Stimulated activated CD8-positive, alpha-beta memory T cell treated with anti-CD3 and anti-CD28 coated beads, Interleukin-15, amount 100 ng/mL, for 4 hours (primary cell): ENCODE measurements at regions not wholly inside any gene's neighbourhood (a gene's known extent, or its start where the extent isn't known, plus 50 kb on each side); places are given as distances from the start of the nearest gene placed in this dataset.
"Not testable (repeated sequence)": the region's sequence is repeated elsewhere in the genome, so short reads cannot be mapped to it uniquely, and the experiment has no call there.

ENCODE experiments used
- DNase-seq, 2 donors: peaks; one replicate each; pipeline ENCODE4 v3.0.0-alpha.2; 2020; ENCODE audit warnings: low read depth in 2 of 2

DNA sequence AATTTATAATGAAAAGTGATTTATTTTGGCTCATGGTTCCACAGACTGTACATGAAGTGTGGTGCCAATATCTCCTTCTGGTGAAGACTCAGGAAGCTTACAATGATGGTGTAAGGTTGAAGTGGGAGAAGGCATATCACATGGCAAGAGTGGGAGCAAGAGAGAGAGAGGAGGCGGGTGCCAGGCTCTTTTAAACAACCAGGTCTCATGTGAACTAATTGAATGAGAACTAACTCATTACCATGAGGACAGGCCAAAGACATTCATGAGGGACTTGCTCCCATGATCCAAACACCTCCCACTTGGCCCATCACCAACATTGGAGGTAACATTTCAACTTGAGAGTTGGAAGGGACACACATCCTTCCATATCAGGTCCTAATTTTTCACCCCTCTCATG is 155.2 kb downstream of the SLC38A4 start:
- DNase-seq: no peak

DNA sequence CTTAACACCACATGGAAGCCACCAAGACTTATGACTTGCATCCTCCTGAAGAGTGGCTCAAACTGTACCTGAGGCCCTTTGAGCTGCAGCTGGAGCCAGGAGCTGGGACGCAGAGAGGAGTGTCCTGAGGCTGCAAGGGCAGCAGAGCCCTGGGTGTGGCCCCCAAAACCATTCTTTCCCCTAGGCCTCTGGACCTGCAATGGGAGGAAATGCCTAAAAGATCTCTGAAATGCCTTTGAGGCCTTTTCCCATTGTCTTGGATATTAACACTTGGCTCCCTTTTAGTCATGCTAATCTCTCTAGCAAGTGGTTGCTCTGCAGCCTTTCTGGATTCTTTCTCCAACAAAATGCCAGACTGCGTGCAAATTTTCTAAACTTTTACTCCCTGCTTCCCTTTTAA is 156.1 kb downstream of the SLC38A4 start:
- DNase-seq: no peak

DNA sequence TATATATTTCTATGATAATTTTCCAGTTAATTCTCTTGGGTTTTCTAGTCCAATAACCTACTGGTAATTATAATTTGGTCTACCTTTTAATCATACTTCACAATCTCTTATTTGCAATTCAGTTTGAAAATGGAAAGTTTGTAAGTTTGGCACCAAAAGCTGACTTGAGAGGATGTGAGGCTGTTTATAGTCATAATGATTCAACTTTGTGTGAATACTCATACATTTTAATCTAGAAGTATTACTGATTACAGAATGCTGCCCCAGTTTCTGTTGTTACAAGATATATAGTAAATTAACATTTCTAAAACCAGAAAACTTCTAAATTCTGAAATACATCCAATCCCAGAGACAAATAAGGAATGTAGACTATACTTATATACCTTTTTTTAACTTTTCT is 158.2 kb downstream of the SLC38A4 start:
- no peak for DNase-seq

DNA sequence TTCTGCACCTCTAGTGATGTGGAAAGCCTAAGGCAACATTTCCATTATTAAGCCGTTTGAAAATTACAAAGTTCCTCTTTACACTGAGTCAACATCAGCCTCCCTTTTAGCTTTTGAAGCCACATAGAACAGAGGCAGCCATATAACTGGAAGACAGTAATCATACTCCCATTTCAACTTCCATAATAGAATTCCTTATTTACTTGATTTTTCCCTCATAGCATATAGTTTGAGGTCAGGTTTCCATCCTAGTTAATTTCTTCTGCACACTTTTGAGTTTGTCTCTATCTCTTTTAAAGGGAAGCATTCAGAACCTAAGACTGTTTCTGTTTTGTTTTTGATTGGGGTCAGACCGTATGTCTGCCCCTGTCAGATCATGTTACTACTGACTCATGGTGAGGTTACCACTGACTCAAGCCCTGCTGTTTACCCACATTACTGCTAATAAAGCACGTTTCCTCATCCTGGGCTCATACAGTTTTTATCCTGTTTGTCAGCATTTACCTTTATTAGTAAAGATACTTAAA is 161.0 kb downstream of the SLC38A4 start:
- DNase-seq: no peak

DNA sequence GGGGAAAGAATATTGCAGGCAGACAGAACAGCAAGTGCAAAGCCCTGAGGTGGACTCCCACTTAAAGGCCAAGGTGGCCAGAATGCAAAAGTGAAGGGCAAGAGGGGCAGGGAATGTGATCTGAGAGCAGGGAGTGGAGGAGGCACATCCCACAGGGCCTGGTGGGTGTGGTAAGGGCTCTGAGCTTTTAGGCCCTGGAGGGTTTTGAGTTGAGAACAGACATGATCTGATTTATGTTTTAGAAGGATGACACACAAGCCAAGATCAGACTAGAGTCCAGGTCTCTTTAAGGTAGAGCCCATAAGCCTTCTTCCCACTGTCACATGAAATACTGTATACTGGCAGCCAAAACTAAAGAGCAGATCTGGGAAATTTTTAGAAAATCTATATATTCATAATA is 162.5 kb downstream of the SLC38A4 start:
- no peak for DNase-seq

DNA sequence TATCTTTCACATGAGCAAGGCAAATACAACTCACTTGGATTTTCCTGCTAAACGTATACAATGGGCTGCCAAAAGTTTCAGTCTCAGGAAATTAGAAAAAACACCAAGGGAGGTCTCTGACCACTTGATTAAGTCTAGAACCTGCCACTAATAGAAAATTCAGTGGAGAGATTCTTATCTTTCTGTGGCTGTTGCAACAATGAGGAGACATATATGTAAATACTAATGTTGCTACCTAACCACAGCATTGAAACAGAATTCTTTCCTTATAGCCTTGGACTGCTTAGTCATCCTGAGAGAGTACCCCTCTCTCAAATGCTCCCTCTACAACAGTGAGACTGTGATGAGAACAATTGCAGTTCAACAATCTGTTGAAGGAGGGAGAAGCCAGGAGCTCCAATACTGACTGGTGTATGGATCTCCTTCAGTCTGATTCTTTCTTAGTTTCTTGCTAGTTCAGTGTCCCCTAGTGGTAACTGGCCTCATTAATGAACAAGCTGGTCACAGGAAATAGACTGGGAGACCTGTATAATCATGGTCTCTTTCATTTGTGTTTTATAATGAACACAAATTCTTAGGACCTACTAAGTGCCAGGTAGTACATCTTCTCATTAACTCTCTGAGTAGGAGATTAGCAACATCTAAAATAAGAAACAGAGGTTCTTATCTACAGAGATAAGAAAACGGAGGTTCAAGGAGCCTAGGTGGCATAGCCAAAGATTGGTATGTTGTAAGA is 164.5 kb downstream of the SLC38A4 start:
- DNase-seq: no peak

DNA sequence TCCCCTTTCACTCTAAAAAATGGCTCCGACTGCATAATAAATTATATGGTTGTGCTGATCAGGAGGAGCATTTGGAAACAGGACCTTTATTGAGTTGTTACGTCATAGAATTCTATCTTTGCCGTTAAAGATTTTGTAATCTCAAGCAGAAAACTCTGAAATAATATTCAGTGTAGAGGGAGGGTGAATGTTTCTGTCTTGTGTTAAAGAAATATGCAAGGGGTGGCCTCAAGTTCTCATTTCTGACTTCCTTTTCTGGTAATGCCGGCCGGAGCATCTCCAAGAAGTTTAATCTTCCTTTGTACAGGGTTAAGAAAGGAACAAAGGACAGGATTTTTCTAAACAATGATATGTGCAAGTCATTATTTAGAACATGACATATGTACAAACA is 165.1 kb downstream of the SLC38A4 start:
- DNase-seq: no peak

DNA sequence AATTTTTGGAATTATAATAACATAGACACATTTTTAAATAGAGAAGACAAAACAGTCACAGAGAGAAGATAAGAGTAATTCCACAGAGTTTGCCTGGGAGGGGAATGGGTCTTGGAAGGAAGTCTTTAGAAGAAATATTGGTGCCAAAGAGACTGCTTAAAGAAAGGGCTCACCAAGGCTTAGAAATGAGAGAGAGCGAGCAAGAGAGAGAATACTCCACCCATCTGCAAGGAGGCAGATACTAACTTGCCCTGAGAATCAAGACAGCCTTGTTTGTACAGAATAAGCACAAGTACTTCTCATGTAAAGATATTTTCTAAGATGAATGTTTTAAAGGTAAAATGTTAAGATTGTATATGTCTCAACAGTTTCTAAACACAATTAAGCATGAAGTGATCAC is 165.5 kb downstream of the SLC38A4 start:
- no peak for DNase-seq

DNA sequence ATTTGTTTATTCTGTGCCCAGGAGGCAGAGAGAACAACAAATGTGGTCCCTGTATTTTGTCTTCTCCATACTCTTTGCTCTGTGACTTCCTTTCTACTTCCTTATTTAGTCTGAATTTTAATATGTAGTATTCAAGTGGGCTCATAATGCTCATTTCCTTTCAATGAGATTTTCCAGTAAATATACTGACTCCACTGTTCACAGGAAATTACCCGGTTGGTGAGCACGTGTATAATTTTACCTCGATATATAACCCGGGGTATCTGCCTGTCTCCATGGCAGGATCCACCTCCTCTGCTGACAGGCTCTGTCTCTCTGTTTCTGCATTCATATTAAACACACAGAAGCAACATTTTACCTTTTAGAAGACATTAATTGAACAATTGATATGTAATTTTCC is 166.0 kb downstream of the SLC38A4 start:
- no peak for DNase-seq

DNA sequence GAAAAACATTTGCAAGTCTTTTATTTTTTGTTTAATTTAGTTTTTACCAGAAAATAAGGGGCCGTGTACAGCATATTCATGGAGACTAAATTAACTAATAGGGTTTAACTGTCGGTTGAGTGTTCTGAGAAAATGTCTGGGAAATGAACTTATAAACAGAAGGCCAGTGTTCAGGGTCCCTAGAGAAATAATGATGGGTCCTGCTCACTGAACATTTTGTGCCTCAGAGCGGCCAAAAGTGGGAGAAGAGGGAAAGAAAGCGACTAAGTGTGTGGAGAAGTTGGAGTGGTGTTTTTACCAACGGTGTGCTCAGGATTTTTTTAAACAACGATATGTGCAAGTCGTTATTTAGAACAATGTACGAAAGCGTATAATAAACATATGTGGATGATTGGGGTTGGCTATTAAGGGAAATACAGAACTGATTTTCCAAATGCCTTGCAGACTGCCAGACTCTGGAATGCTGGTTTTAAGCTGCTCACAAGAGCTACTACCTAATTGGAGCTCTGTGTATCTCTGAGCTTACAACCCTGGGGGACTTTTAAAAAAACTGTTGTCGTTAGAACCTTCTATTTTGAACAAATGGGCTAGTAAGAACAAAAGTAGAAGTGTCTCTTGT is 166.7 kb downstream of the SLC38A4 start:
- no peak for DNase-seq

DNA sequence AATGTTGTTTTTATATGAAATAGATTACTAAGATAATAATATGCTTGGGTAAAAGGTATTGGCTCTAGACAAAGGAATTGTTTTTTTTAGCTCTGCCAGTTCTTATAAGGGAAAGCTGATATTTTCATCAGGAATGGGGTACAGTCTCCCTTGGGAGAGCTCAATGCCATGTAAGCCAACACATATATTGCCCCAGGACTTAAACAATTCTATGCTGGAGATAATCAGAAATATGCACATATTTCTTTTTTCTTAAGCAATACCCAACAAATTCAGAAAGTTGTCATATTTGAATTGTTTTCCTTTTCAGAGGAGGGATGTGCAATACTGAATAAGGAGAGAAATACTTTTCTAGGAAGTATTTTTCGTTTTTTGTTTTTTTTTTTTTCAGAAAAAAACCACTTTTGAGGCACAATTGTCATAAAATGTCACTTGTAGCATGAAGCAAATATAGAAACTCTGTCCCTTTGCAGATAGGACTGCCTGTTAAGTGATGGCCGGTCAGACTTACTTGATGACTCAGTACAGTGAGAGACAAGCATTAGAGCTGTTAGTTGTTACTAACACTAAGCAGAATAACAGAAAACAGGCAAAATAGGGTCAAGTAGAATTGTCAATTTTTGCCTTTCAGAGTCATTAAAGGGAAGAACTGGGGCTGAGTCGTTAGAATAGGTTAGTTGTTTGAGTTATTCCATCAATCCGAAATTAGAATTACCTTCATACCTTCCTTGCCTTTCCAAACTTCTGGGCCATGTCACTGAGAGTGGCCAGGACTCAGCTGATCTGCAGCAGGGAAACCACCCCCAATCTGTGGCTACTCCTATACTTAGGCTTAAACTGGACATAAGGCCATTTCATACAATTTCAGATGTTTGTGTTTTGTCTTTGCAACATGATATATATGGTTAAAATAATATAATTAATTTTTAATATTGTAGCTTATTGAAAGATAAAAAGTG is 168.1 kb downstream of the SLC38A4 start:
- DNase-seq: no peak

DNA sequence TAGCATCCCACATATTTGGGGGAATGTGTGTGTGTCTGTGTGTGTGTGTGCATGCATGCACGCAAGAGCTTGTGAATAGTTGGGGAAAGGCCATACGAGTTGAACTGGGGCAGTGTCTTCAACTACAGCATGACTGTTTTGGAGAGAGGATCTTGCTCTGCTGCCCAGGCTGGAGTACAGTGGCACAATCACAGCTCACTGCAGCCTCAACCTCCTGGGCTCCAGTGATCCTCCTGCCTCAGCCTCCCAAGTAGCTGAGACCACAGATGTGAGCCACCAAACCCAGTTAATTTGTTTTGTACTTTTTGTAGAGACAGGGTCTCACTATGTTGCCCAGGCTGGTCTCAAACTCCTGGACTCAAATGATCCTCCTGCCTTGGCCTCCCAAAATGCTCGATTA is 169.8 kb downstream of the SLC38A4 start:
- DNase-seq: not testable (repeated sequence)

DNA sequence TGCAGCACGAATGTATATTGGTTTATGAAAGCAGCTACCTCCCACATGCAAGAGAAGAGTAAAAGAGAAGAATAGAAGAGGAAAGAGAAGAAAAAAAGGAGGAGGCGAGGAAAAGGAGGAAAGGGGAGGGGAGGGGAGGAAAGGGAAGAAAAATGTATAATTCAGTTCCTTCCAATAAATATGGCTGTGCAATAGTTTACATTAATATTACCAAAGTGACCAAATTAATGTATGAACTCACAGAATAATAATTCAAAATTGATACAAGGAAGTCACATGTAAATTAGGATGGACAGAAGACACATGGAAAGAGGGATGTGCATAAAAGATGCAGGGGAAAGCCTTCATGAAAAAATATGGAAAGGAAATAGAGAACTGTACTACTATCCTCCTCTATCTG is 172.5 kb downstream of the SLC38A4 start:
- no peak for DNase-seq

DNA sequence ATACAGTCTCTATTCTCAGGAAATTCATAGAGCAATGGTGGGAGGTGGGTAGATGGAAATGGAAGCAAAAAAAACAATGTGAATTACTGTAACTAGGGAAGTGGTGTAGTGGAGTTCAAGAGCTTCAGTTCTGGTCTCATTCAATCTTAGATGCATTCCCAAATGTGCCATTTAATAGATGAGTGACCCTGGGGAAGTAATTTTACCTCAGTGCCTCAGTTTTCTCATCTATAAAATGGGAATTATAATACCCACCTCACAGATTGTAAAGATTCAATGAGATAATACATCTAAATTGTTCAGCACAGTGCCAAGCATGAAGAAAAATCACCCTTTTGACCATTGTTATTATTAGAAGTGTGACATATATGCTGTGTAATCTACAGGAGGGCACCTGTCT is 173.1 kb downstream of the SLC38A4 start:
- no peak for DNase-seq

DNA sequence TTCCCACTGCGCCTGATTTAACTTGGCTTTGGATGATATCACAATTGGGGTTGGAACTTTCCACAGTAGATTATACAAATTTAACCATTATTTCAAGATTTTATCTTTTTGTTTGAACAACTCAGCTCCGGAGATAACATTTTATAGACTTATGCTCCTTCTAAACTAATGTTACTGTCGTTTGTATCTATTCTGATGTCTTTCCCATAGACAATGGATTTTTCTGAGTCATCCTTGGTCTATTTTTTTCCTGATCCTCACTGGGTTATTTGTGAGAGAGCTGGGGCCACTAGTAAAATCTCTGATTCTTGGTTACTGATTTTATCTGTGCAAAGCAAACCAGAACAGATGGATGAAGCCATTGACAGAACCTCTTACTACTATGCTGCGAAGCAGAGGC is 175.1 kb downstream of the SLC38A4 start:
- DNase-seq: no peak

DNA sequence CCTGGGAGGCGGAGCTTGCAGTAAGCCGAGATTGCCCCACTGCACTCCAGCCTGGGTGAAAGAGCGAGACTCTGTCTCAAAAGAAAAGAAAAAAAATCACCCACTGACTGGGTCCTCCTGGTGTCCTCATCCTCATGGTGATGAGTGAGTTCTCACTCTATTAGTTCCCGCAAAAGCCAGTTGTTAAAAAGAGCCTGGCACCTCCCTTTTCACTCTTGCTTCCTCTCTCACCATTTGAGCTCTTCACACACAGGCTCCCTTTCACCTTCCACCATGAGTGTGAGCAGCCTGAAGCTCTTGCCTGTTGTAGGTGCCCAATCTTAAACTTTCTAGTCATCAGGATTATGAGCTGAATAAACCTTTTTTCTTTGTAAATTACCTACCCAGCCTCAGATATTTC is 176.4 kb downstream of the SLC38A4 start:
- no peak for DNase-seq

DNA sequence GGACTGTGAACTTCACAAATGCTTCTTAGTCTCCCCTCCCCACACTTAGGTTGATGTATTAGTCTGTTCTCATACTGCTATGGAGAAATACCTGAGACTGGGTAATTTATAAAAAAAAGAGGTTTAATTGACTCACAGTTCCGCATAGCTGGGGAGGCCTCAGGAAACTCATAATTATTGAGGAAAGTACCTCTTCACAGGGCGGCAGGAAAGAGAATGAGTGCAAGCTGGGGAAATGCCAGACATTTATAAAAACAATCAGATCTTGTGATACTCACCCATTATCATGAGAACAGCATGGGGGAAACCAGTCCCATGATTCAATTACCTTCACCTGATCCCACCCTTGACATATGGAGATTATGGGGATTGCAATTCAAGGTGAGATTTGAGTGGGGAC is 178.8 kb downstream of the SLC38A4 start:
- DNase-seq: no peak

DNA sequence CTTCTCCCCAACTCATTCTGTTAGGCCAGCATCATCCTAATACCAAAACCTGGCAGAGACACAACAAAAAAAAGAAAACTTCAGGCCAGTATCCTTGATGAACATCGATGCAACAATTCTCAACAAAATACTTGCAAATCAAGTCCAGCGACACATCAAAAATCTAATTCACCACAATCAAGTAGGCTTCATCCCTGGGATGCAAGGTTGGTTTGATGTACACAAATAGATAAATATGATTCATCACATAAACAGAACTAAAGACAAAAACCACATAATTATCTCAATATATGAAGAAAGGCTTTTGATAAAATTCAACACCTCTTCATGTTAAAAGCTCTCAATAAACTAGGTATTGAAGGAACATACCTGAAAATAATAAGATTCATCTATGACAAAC is 184.1 kb downstream of the SLC38A4 start:
- not testable (repeated sequence) for DNase-seq

DNA sequence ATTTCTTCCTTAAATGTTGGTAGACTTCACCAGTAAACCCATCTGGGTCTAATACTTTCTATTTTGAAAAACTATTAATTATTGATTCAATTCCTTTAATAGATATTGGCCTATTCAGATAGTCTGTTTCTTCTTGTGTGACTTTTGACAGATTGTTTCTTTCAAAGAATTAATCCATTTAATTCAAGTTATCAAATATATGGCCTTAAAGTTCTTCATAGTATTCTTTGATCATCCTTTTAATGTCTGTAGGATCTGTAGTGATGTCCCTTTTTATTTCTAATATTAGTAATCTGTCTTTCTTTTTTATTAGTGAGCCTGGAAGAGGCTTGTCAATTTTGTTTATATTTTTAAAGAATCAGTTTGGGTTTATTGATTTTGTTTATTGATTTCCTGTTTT is 190.0 kb downstream of the SLC38A4 start:
- no peak for DNase-seq

DNA sequence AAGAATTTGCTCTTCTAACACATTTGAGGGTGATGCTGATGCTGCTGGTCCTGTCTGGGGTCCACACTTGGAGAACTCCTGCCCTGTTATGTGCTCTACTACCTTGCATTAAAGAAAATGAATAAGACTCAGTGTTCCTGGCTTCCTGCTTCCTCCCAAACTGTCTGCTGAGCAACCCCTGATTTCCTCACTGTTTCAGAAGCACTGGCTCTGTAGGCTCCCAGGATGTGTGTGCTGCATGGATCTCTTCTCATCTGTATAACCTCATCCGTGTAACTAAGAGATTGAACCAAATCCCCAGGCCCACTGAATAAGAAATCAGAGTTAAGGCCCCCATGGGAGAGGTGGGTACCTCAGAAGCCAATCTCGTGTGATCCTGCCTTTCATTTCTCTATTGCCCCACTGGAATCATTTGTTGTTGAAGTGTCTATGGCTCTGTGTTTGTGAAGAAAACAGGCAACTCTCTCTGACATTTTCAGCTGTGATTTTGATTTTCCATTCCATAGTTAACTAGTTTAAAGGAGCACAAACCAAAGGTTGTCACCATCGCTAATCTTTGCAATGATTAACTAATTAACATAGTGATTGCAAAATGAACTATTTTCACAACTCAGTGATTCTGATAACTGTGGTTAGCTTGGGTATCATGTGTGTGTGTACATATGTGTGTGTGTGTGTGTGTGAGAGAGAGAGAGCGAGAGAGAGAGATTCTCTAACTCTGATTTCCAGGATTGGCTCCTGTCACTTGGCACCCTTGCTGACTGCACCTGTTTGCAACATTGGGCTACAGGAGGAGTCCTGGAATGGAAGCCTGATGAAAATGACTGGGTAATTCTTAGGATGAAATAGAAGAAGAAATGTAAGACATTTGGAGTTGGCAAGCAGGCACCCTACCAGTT is 196.2 kb downstream of the SLC38A4 start:
- DNase-seq: no peak

DNA sequence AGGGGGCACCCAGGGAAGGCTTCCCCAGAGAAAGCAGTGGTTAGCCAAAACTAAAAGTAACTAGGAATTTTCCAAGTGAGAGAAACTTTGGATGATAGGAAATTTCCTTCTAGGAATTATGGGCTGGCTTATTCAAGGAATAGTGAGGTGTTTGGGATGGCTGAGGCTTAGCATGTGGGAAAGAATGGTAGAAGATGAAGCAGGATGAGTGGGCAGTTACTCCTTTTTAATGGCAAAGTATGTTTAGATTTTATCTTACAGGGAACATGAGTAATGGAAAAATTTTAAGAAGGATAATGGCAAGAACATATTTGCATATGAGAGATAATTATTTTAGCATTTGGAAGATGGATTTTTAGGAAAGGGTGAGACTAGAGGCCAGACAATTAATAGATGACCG is 197.6 kb downstream of the SLC38A4 start:
- no peak for DNase-seq
